GM12878 (cell line): ENCODE measurements at regions not wholly inside any gene's neighbourhood (a gene's known extent, or its start where the extent isn't known, plus 50 kb on each side); places are given as distances from the start of the nearest gene placed in this dataset.

Source experiments
- ATAC-seq: fragments of 200-7000 bp; cut with Tn5 transposase; 3 replicates; pipeline ENCODE4 v1.9.1; 2020; ENCODE audit warnings: mild to moderate bottlenecking, moderate library complexity
- BruUV-seq: library from RNA; stranded (reverse); fragments of 400-500 nt; replicated peaks from 2 replicates; lab custom pipeline; 2021; lab: Mats Ljungman, UMichigan
- CTCF ChIA-PET: fragments of 300-600 bp; sonication (Branson Sonifier 250); formaldehyde crosslinking; extraction: SDS; loops from one replicate; lab custom pipeline; 2021; ENCODE audit warnings: inconsistent platforms; lab: Yijun Ruan, JAX
- POLR2A ChIA-PET: fragments of 350-600 bp; formaldehyde crosslinking; extraction: SDS; loops from one replicate; lab custom pipeline; 2021; ENCODE audit warnings: inconsistent platforms; lab: Charles Lee
- RAD21 ChIA-PET: fragments of 300-600 bp; sonication (Branson Sonifier 250); formaldehyde crosslinking; loops from one replicate; lab custom pipeline; 2023; ENCODE audit warnings: antibody characterized with exemption; ENCODE audit not compliant: unreplicated experiment; lab: Charles Lee
- SMC1A ChIA-PET: fragments of 300-600 bp; sonication (Branson Sonifier 250); formaldehyde crosslinking; loops from one replicate; lab custom pipeline; 2023; ENCODE audit not compliant: unreplicated experiment, uncharacterized antibody; lab: Charles Lee
- DNase-seq: peaks from one replicate; pipeline ENCODE4 v3.0.0-alpha.2; 2011; ENCODE audit warnings: low read depth, low spot score
- FAIRE-seq: peaks from 3 replicates; lab custom pipeline; 2011; peaks lifted over from hg19 to GRCh38; lab: Jason Lieb, UNC
- H2AFZ ChIP-seq: 2 replicates; pipeline ENCODE4 v1.6.0; 2011; ENCODE audit warnings: low read depth, low read length, control low read depth; ENCODE audit not compliant: control insufficient read depth
- H3K27ac ChIP-seq: 2 replicates; pipeline ENCODE4 v1.5.1; 2011; ENCODE audit warnings: control low read depth; ENCODE audit not compliant: control insufficient read depth, insufficient read depth
- H3K27me3 ChIP-seq, 2 experiments: replicated peaks in 1 of 2; 2 replicates each; pipeline versions ENCODE4 v1.6.0 to v1.6.1; 2011; ENCODE audit warnings: low read length in 1 of 2; ENCODE audit not compliant: control insufficient read depth in 2 of 2, insufficient read depth in 2 of 2
- H3K36me3 ChIP-seq, 2 experiments: 2 replicates each; pipeline ENCODE4 v1.5.1; 2011; ENCODE audit warnings: low read length in 1 of 2; ENCODE audit not compliant: control insufficient read depth in 2 of 2, insufficient read depth in 2 of 2
- H3K4me1 ChIP-seq: 2 replicates; pipeline ENCODE4 v1.6.1; 2011; ENCODE audit warnings: mild to moderate bottlenecking, low read length, moderate library complexity, mixed read lengths; ENCODE audit not compliant: control insufficient read depth, insufficient read depth
- H3K4me2 ChIP-seq: 2 replicates; pipeline ENCODE4 v1.6.0; 2011; ENCODE audit warnings: control low read depth; ENCODE audit not compliant: control insufficient read depth, insufficient read depth
- H3K4me3 ChIP-seq: fragments of 200-600 bp; sonication (generic); 2 replicates; pipeline ENCODE4 v1.5.1; 2016
- H3K79me2 ChIP-seq: 2 replicates; pipeline ENCODE4 v1.6.0; 2011; ENCODE audit warnings: low read length; ENCODE audit not compliant: control insufficient read depth, insufficient read depth
- H3K9ac ChIP-seq: 2 replicates; pipeline ENCODE4 v1.8.0; 2011; ENCODE audit warnings: low read length, control low read depth, mixed read lengths; ENCODE audit not compliant: control insufficient read depth, insufficient read depth
- H3K9me3 ChIP-seq: replicated peaks from 3 replicates; pipeline ENCODE4 v1.5.1; 2011; ENCODE audit warnings: mild to moderate bottlenecking, low read length; ENCODE audit not compliant: control insufficient read depth, insufficient read depth
- H4K20me1 ChIP-seq: 2 replicates; pipeline ENCODE4 v1.6.0; 2011; ENCODE audit not compliant: control insufficient read depth, insufficient read depth
- ATF7 ChIP-seq: fragments of 450-650 bp; IDR thresholded peaks from 2 replicates; pipeline ENCODE4 v1.6.1; 2016; ENCODE audit warnings: low read depth, mild to moderate bottlenecking
- BCL11A ChIP-seq: IDR thresholded peaks from 2 replicates; pipeline ENCODE4 v1.6.1; 2011; ENCODE audit warnings: low read depth, low read length
- BRCA1 ChIP-seq: IDR thresholded peaks from 2 replicates; pipeline ENCODE4 v1.6.1; 2011; ENCODE audit warnings: low read depth, low read length, improper control_type of control experiment
- FOS ChIP-seq: IDR thresholded peaks from 3 replicates; pipeline ENCODE4 v1.6.1; 2011; ENCODE audit warnings: borderline replicate concordance; ENCODE audit not compliant: insufficient read length; ENCODE audit errors: extremely low read depth
- HCFC1 ChIP-seq: fragments of 150-350 bp; IDR thresholded peaks from 2 replicates; pipeline ENCODE4 v1.6.1; 2014; ENCODE audit warnings: low read length
- IKZF1 ChIP-seq: fragments of 450-650 bp; conservative IDR thresholded peaks from 2 replicates; pipeline ENCODE4 v1.6.1; 2017; ENCODE audit warnings: antibody characterized with exemption, mild to moderate bottlenecking
- IRF5 ChIP-seq: fragments of 450-650 bp; IDR thresholded peaks from 2 replicates; pipeline ENCODE4 v1.6.1; 2017; ENCODE audit warnings: borderline replicate concordance
- KDM1A ChIP-seq: fragments of 200-600 bp; sonication (generic); IDR thresholded peaks from 2 replicates; pipeline ENCODE4 v1.6.1; 2016; ENCODE audit warnings: borderline replicate concordance
- MEF2B ChIP-seq: fragments of 450-650 bp; IDR thresholded peaks from 2 replicates; pipeline ENCODE4 v1.6.1; 2018; ENCODE audit warnings: mild to moderate bottlenecking, moderate library complexity; ENCODE audit not compliant: partially characterized antibody, poor library complexity, severe bottlenecking
- NBN ChIP-seq: fragments of 450-650 bp; IDR thresholded peaks from 2 replicates; pipeline ENCODE4 v1.6.1; 2016
- NR2F1 ChIP-seq: fragments of 450-650 bp; conservative IDR thresholded peaks from 2 replicates; pipeline ENCODE4 v1.6.1; 2017; ENCODE audit warnings: mild to moderate bottlenecking
- RUNX3 ChIP-seq: IDR thresholded peaks from 2 replicates; pipeline ENCODE4 v1.6.1; 2012; ENCODE audit warnings: low read length, inconsistent platforms
- SMC3 ChIP-seq: IDR thresholded peaks from 2 replicates; pipeline ENCODE4 v1.6.1; 2011; ENCODE audit warnings: low read length, improper control_type of control experiment, borderline replicate concordance
- SP1 ChIP-seq: IDR thresholded peaks from one replicate; pipeline ENCODE4 v1.6.1; 2011; ENCODE audit warnings: low read depth, low read length
- SUPT20H ChIP-seq: IDR thresholded peaks from 2 replicates; pipeline ENCODE4 v1.6.1; 2011; ENCODE audit warnings: low read depth, mild to moderate bottlenecking, low read length, moderate library complexity, borderline replicate concordance; ENCODE audit not compliant: control insufficient read depth
- TCF7 ChIP-seq: IDR thresholded peaks from 2 replicates; pipeline ENCODE4 v1.6.1; 2014; ENCODE audit warnings: antibody characterized with exemption, borderline replicate concordance
- USF1 ChIP-seq: IDR thresholded peaks from 2 replicates; pipeline ENCODE4 v1.6.1; 2011; ENCODE audit warnings: borderline replicate concordance, low read depth, mild to moderate bottlenecking, moderate library complexity, mixed read lengths, low read length; ENCODE audit not compliant: insufficient read depth; ENCODE audit errors: extremely low read length
- WGBS: methylation state at CpG from one replicate; pipeline ENCODE4 v1.1.6; 2016; ENCODE audit warnings: low lambda C conversion rate; ENCODE audit not compliant: insufficient replicate concordance, insufficient coverage; ENCODE audit errors: missing lambda C conversion rate; 5-methylcytosine and 5-hydroxymethylcytosine counted together
- in situ Hi-C: fragments of 300-500 bp; cut with MboI; formaldehyde crosslinking; loops from 9 replicates; pipeline ENCODE4 v1.14.3; 2018; ENCODE audit warnings: mixed read lengths
- intact Hi-C: fragments of 100-400 bp; cut with micrococcal nuclease; formaldehyde crosslinking; loops from one replicate; pipeline ENCODE4 v1.14.2; 2022; ENCODE audit not compliant: unreplicated experiment

- WGBS, result 37% methylated on average over 5 of the region's 5 CpGs
Measured at GRCh38 chr3:6736836-6737629, 123.9 kb upstream of the GRM7 start.

GRCh38 chr3:6737630-6738029, 123.3 kb upstream of the GRM7 start:
- BruUV-seq, result no TSS peak
- H3K9ac ChIP-seq, result no peak overlapping the region
- no peak overlapping the region for H3K27ac ChIP-seq
- FAIRE-seq, result no peak
- RAD21 ChIA-PET, result interaction anchor here (1.2 to 1.5 kb wide), 2 partner anchors 21 to 58 kb away, joined by 4 to 5 read pairs; no protein-coding TSS in a partner anchor
- no peaks in the 10 kb centered on the region for H3K36me3 ChIP-seq
- no peaks in the 10 kb centered on the region for H3K9me3 ChIP-seq
- intact Hi-C loops (no loop called here), in situ Hi-C loops (no loop called here)
- H4K20me1 ChIP-seq, result no peaks in the 10 kb centered on the region
- CTCF ChIA-PET, result interaction anchor here (0.9 to 1.9 kb wide), 6 partner anchors 9 to 21 kb away, joined by 3 to 5 read pairs (median 4); no protein-coding TSS in a partner anchor
- H3K79me2 ChIP-seq, result no peaks in the 10 kb centered on the region
- SMC1A ChIA-PET, result interaction anchor here (0.6 to 2.5 kb wide), 10 partner anchors 10 to 261 kb away, joined by 3 to 10 read pairs (median 4); no protein-coding TSS in a partner anchor
- POLR2A ChIA-PET, result no interaction called here
- 49% methylated on average over 2 of the region's 2 CpGs for WGBS
- H3K4me3 ChIP-seq, result no peak overlapping the region
- no peaks in the 10 kb centered on the region for H3K27me3 ChIP-seq
- H3K4me1 ChIP-seq, result no peaks in the 10 kb centered on the region
- no peak overlapping the region for H3K4me2 ChIP-seq
- DNase-seq, result no peak
- H2AFZ ChIP-seq, result no peak overlapping the region
- ATAC-seq, result no peak; the same call in 2 of the 3 replicates
- no peak for TF ChIP-seq NR2F1
- no peak for TF ChIP-seq SMC3
- TF ChIP-seq HCFC1, result no peak
- no peak for TF ChIP-seq BCL11A
- no peak for TF ChIP-seq MEF2B
- no peak for TF ChIP-seq NBN
- no peak for TF ChIP-seq BRCA1
- TF ChIP-seq SP1, result no peak
- TF ChIP-seq FOS, result no peak
- no peak for TF ChIP-seq USF1
- no peak for TF ChIP-seq SUPT20H
- no peak for TF ChIP-seq IRF5
- no peak for TF ChIP-seq IKZF1

More at GRCh38 chr3:6736836-6737629, 123.9 kb upstream of the GRM7 start:
- POLR2A ChIA-PET, result interaction anchor here (0.6 kb wide), 1 partner anchor 17 kb away, joined by 3 read pairs; no protein-coding TSS in a partner anchor
- CTCF ChIA-PET, result interaction anchor here (0.7 to 1.9 kb wide), 6 partner anchors 9 to 42 kb away, joined by 3 to 5 read pairs (median 4); no protein-coding TSS in a partner anchor
- no peak overlapping the region for H2AFZ ChIP-seq
- DNase-seq (no peak), FAIRE-seq (no peak), ATAC-seq (peak; percentile 68)
- no TSS peak for BruUV-seq
- intact Hi-C loops, result no loop called here
- H3K27ac ChIP-seq, result no peak overlapping the region
- H3K4me2 ChIP-seq, result no peak overlapping the region
- RAD21 ChIA-PET, result interaction anchor here (1.2 to 1.5 kb wide), 2 partner anchors 20 to 57 kb away, joined by 4 to 5 read pairs; no protein-coding TSS in a partner anchor
- no peak overlapping the region for H3K9ac ChIP-seq
- SMC1A ChIA-PET, result interaction anchor here (0.6 to 2.5 kb wide), 8 partner anchors 9 to 261 kb away, joined by 3 to 10 read pairs (median 4); no protein-coding TSS in a partner anchor
- no peaks in the 10 kb centered on the region for H3K36me3 ChIP-seq
- no peaks in the 10 kb centered on the region for H3K79me2 ChIP-seq
- no peak overlapping the region for H3K4me3 ChIP-seq
- no peaks in the 10 kb centered on the region for H4K20me1 ChIP-seq
- in situ Hi-C loops, result no loop called here
- no peak for TF ChIP-seq ATF7
- no peak for TF ChIP-seq KDM1A
- TF ChIP-seq RUNX3, result peak; percentile 12; the same call in 1 of the 2 replicates
- peak; percentile 78 for TF ChIP-seq TCF7
- H3K9me3 ChIP-seq, result no peaks in the 10 kb centered on the region
- H3K27me3 ChIP-seq, result no peaks in the 10 kb centered on the region
- H3K4me1 ChIP-seq, result no peaks in the 10 kb centered on the region
